ENCODE measurements at regions not wholly inside any gene's neighbourhood (a gene's known extent, or its start where the extent isn't known, plus 50 kb on each side); places are given as distances from the start of the nearest gene placed in this dataset.

GRCh38 chr3:168608926-168609325 is 513.2 kb upstream of the GOLIM4 start:
- ATAC-seq (no peak), DNase-seq (ENCODE audit: low spot score) (no peak)
- Mint-ChIP-seq H3K4me1 (peaks cover 31% of the 10 kb centered on the region), H3K4me3 (no peak overlapping the region), H3K27ac (no peak overlapping the region), H3K36me3 (ENCODE audit: low read depth) (no peaks in the 10 kb centered on the region), H3K27me3 (ENCODE audit: insufficient read depth, low read depth, poor library complexity) (no peaks in the 10 kb centered on the region), H3K9me3 (no peaks in the 10 kb centered on the region)
- Histone ChIP-seq H3K9me2 (ENCODE audit: insufficient read depth) (no peaks in the 10 kb centered on the region), H3F3A (replicated peaks; ENCODE audit: low read depth) (no peaks in the 10 kb centered on the region), H3K36me3 (ENCODE audit: insufficient read depth) (no peaks in the 10 kb centered on the region), H3K4me3 (no peak overlapping the region), H3K4me1 (ENCODE audit: insufficient read depth) (peaks cover 10% of the 10 kb centered on the region), H3K4me2 (no peak overlapping the region), H4K20me1 (replicated peaks; ENCODE audit: insufficient read depth) (no peaks in the 10 kb centered on the region), H3K79me2 (replicated peaks; ENCODE audit: insufficient read depth) (no peaks in the 10 kb centered on the region), H3K27ac (ENCODE audit: low read depth) (no peak overlapping the region; the same call in 1 of the 2 replicates), H2AFZ (no peak overlapping the region), H3K27me3 (ENCODE audit: insufficient read depth) (no peaks in the 10 kb centered on the region)
- no peak for TF ChIP-seq POLR2AphosphoS5 (IDR thresholded peaks at IDR 0.05; ENCODE audit: low read depth)
- no peak for TF ChIP-seq JUNB (IDR thresholded peaks at IDR 0.05; ENCODE audit: unreplicated experiment)
- TF ChIP-seq ZNF114 (CRISPR knock-in tag; IDR thresholded peaks at IDR 0.05), result no peak
- TF ChIP-seq, protein P1, sequence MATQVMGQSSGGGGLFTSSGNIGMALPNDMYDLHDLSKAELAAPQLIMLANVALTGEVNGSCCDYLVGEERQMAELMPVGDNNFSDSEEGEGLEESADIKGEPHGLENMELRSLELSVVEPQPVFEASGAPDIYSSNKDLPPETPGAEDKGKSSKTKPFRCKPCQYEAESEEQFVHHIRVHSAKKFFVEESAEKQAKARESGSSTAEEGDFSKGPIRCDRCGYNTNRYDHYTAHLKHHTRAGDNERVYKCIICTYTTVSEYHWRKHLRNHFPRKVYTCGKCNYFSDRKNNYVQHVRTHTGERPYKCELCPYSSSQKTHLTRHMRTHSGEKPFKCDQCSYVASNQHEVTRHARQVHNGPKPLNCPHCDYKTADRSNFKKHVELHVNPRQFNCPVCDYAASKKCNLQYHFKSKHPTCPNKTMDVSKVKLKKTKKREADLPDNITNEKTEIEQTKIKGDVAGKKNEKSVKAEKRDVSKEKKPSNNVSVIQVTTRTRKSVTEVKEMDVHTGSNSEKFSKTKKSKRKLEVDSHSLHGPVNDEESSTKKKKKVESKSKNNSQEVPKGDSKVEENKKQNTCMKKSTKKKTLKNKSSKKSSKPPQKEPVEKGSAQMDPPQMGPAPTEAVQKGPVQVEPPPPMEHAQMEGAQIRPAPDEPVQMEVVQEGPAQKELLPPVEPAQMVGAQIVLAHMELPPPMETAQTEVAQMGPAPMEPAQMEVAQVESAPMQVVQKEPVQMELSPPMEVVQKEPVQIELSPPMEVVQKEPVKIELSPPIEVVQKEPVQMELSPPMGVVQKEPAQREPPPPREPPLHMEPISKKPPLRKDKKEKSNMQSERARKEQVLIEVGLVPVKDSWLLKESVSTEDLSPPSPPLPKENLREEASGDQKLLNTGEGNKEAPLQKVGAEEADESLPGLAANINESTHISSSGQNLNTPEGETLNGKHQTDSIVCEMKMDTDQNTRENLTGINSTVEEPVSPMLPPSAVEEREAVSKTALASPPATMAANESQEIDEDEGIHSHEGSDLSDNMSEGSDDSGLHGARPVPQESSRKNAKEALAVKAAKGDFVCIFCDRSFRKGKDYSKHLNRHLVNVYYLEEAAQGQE (IDR thresholded peaks at IDR 0.05; ENCODE audit: unreplicated experiment), result no peak
- no peak for TF ChIP-seq NANOG (IDR thresholded peaks at IDR 0.05; ENCODE audit: borderline replicate concordance)
- TF ChIP-seq EZH2phosphoT487 (IDR thresholded peaks at IDR 0.05; ENCODE audit: unreplicated experiment), result no peak
- TF ChIP-seq EZH2 (IDR thresholded peaks at IDR 0.05; ENCODE audit: low read depth, unreplicated experiment), result no peak
- TF ChIP-seq, protein P2, sequence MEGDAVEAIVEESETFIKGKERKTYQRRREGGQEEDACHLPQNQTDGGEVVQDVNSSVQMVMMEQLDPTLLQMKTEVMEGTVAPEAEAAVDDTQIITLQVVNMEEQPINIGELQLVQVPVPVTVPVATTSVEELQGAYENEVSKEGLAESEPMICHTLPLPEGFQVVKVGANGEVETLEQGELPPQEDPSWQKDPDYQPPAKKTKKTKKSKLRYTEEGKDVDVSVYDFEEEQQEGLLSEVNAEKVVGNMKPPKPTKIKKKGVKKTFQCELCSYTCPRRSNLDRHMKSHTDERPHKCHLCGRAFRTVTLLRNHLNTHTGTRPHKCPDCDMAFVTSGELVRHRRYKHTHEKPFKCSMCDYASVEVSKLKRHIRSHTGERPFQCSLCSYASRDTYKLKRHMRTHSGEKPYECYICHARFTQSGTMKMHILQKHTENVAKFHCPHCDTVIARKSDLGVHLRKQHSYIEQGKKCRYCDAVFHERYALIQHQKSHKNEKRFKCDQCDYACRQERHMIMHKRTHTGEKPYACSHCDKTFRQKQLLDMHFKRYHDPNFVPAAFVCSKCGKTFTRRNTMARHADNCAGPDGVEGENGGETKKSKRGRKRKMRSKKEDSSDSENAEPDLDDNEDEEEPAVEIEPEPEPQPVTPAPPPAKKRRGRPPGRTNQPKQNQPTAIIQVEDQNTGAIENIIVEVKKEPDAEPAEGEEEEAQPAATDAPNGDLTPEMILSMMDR (conservative IDR thresholded peaks at IDR 0.05; ENCODE audit: low read depth in 2 of 2), result no peak
- TF ChIP-seq CREB1 (CRISPR knock-in tag; IDR thresholded peaks at IDR 0.05; ENCODE audit: low read depth), result no peak
- TF ChIP-seq, protein P3, sequence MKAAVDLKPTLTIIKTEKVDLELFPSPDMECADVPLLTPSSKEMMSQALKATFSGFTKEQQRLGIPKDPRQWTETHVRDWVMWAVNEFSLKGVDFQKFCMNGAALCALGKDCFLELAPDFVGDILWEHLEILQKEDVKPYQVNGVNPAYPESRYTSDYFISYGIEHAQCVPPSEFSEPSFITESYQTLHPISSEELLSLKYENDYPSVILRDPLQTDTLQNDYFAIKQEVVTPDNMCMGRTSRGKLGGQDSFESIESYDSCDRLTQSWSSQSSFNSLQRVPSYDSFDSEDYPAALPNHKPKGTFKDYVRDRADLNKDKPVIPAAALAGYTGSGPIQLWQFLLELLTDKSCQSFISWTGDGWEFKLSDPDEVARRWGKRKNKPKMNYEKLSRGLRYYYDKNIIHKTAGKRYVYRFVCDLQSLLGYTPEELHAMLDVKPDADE (IDR thresholded peaks at IDR 0.05), result no peak
- no peak for TF ChIP-seq ZNF331 (CRISPR knock-in tag; IDR thresholded peaks at IDR 0.05; ENCODE audit: low read depth)
- TF ChIP-seq STAT1 (IDR thresholded peaks at IDR 0.05; ENCODE audit: unreplicated experiment), result no peak
- TF ChIP-seq, protein P4, sequence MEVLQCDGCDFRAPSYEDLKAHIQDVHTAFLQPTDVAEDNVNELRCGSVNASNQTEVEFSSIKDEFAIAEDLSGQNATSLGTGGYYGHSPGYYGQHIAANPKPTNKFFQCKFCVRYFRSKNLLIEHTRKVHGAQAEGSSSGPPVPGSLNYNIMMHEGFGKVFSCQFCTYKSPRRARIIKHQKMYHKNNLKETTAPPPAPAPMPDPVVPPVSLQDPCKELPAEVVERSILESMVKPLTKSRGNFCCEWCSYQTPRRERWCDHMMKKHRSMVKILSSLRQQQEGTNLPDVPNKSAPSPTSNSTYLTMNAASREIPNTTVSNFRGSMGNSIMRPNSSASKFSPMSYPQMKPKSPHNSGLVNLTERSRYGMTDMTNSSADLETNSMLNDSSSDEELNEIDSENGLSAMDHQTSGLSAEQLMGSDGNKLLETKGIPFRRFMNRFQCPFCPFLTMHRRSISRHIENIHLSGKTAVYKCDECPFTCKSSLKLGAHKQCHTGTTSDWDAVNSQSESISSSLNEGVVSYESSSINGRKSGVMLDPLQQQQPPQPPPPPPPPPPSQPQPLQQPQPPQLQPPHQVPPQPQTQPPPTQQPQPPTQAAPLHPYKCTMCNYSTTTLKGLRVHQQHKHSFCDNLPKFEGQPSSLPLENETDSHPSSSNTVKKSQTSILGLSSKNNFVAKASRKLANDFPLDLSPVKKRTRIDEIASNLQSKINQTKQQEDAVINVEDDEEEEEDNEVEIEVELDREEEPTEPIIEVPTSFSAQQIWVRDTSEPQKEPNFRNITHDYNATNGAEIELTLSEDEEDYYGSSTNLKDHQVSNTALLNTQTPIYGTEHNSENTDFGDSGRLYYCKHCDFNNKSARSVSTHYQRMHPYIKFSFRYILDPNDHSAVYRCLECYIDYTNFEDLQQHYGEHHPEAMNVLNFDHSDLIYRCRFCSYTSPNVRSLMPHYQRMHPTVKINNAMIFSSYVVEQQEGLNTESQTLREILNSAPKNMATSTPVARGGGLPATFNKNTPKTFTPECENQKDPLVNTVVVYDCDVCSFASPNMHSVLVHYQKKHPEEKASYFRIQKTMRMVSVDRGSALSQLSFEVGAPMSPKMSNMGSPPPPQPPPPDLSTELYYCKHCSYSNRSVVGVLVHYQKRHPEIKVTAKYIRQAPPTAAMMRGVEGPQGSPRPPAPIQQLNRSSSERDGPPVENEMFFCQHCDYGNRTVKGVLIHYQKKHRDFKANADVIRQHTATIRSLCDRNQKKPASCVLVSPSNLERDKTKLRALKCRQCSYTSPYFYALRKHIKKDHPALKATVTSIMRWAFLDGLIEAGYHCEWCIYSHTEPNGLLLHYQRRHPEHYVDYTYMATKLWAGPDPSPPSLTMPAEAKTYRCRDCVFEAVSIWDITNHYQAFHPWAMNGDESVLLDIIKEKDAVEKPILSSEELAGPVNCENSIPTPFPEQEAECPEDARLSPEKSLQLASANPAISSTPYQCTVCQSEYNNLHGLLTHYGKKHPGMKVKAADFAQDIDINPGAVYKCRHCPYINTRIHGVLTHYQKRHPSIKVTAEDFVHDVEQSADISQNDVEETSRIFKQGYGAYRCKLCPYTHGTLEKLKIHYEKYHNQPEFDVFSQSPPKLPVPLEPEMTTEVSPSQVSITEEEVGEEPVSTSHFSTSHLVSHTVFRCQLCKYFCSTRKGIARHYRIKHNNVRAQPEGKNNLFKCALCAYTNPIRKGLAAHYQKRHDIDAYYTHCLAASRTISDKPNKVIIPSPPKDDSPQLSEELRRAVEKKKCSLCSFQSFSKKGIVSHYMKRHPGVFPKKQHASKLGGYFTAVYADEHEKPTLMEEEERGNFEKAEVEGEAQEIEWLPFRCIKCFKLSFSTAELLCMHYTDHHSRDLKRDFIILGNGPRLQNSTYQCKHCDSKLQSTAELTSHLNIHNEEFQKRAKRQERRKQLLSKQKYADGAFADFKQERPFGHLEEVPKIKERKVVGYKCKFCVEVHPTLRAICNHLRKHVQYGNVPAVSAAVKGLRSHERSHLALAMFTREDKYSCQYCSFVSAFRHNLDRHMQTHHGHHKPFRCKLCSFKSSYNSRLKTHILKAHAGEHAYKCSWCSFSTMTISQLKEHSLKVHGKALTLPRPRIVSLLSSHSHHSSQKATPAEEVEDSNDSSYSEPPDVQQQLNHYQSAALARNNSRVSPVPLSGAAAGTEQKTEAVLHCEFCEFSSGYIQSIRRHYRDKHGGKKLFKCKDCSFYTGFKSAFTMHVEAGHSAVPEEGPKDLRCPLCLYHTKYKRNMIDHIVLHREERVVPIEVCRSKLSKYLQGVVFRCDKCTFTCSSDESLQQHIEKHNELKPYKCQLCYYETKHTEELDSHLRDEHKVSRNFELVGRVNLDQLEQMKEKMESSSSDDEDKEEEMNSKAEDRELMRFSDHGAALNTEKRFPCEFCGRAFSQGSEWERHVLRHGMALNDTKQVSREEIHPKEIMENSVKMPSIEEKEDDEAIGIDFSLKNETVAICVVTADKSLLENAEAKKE (CRISPR knock-in tag; IDR thresholded peaks at IDR 0.05), result no peak

Measured in GM23338 (cell line).